OCI-LY7 (cell line): ENCODE measurements at regions not wholly inside any gene's neighbourhood (a gene's known extent, or its start where the extent isn't known, plus 50 kb on each side); places are given as distances from the start of the nearest gene placed in this dataset.

Experiments used
- BruUV-seq: library from RNA; stranded (reverse); fragments of 400-500 nt; replicated peaks from 2 replicates; lab custom pipeline; 2021; lab: Mats Ljungman, UMichigan
- CTCF ChIA-PET: fragments of 300-600 bp; sonication (Branson Sonifier 250); formaldehyde crosslinking; loops from one replicate; lab custom pipeline; 2022; ENCODE audit warnings: antibody characterized with exemption; ENCODE audit not compliant: unreplicated experiment; lab: Charles Lee
- POLR2A ChIA-PET: fragments of 300-600 bp; sonication (Branson Sonifier 250); formaldehyde crosslinking; loops from one replicate; lab custom pipeline; 2022; ENCODE audit warnings: antibody characterized with exemption; lab: Charles Lee
- DNase-seq: peaks from one replicate; pipeline ENCODE4 v3.0.0-alpha.2; 2015; ENCODE audit warnings: low spot score
- H2AFZ ChIP-seq: fragments of 200-600 bp; sonication (generic), shearing (Covaris generic); 2 replicates; pipeline ENCODE4 v1.6.1; 2014; ENCODE audit warnings: mild to moderate bottlenecking, antibody characterized with exemption, low read length, moderate library complexity
- H3K27ac ChIP-seq: fragments of 200-600 bp; sonication (generic); 2 replicates; pipeline ENCODE4 v1.5.1; 2014; ENCODE audit warnings: mixed run types, low read depth, mild to moderate bottlenecking, moderate library complexity, low read length, inconsistent platforms; ENCODE audit not compliant: poor library complexity, severe bottlenecking
- H3K36me3 ChIP-seq: fragments of 200-600 bp; sonication (generic); 2 replicates; pipeline ENCODE4 v1.6.1; 2014; ENCODE audit warnings: mild to moderate bottlenecking, antibody characterized with exemption, low read length, moderate library complexity, mixed read lengths; ENCODE audit not compliant: insufficient read depth
- H3K4me1 ChIP-seq: fragments of 200-600 bp; sonication (generic); 2 replicates; pipeline ENCODE4 v1.5.1; 2014; ENCODE audit warnings: mild to moderate bottlenecking, low read length; ENCODE audit not compliant: insufficient read depth, poor library complexity, severe bottlenecking
- H3K4me2 ChIP-seq: fragments of 200-600 bp; sonication (generic); 2 replicates; pipeline ENCODE4 v1.6.1; 2014; ENCODE audit warnings: mild to moderate bottlenecking, low read length
- H3K4me3 ChIP-seq: fragments of 200-600 bp; sonication (generic); 2 replicates; pipeline ENCODE4 v1.5.1; 2014; ENCODE audit warnings: mild to moderate bottlenecking, low read depth, low read length; ENCODE audit not compliant: poor library complexity, severe bottlenecking
- H3K79me2 ChIP-seq: fragments of 200-600 bp; sonication (generic); 2 replicates; pipeline ENCODE4 v1.6.1; 2016; ENCODE audit warnings: low read depth, mild to moderate bottlenecking, low read length, moderate library complexity, mixed read lengths; ENCODE audit not compliant: insufficient read depth
- H3K9me2 ChIP-seq: fragments of 200-600 bp; sonication (generic); 2 replicates; pipeline ENCODE4 v1.6.1; 2016; ENCODE audit warnings: mild to moderate bottlenecking, low read length, mixed read lengths; ENCODE audit not compliant: insufficient read depth
- H3K9me3 ChIP-seq: fragments of 200-600 bp; sonication (generic); 2 replicates; pipeline ENCODE4 v1.6.1; 2014; ENCODE audit warnings: mild to moderate bottlenecking, mixed run types, low read length, mixed read lengths
- H4K20me1 ChIP-seq: fragments of 200-600 bp; sonication (generic); 2 replicates; pipeline ENCODE4 v1.6.1; 2014; ENCODE audit warnings: mild to moderate bottlenecking, antibody characterized with exemption, low read length, moderate library complexity, mixed read lengths; ENCODE audit not compliant: insufficient read depth
- EZH2phosphoT487 ChIP-seq: fragments of 200-600 bp; sonication (generic); IDR thresholded peaks from 2 replicates; pipeline ENCODE4 v1.6.1; 2018; ENCODE audit warnings: low read depth, borderline replicate concordance, mild to moderate bottlenecking, mixed run types, antibody characterized with exemption, low read length, moderate library complexity, mixed read lengths
- intact Hi-C: fragments of 100-400 bp; cut with micrococcal nuclease; formaldehyde crosslinking; loops from one replicate; pipeline ENCODE4 v1.10.0; 2022; ENCODE audit not compliant: unreplicated experiment
- TF ChIP-seq, protein P1 (sequence below): fragments of 200-600 bp; sonication (generic); conservative IDR thresholded peaks from 2 replicates; pipeline ENCODE4 v1.5.1; 2014; ENCODE audit warnings: mild to moderate bottlenecking, antibody characterized with exemption, low read length, moderate library complexity, mixed read lengths

DNA sequence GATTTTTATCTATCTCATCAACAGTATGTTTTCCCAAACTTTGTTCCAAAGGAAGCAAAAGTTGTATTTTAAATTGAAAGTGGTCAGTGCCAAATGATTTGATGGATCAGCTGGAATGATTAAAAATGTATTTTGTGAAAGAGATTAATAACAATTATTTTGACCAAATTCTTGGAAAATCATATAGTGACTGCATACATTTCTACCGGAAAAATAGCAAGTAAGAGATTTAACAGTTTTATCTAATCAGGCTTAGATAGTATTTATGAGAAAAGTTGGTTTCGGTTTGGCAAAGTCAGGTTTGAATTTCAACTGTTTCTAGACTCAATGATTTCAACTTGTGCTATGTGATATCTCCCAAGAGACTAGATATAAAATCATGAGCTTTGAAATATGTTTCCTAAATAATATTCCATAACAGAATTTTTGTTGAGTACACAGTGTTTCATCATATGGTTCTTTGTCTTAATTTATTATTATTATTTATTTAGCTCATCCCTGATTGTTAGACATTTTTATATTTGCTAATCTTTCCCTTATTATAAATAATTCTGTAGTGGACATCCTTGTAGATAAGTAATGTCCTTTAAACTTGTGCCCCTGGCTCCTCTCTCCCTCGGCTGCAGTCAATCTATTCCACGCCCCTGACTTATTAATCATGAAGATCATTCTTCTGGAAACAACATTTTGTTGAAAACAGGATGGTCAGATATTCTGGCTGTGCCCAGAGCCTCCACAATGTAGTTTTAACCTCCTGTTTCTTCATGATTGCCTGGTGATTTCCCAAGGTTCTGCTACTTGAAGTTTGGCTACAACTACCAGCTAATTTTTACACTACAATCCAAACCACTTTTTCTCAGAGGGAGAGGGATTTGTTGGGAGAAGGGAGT lies 520.7 kb upstream of the TCF4 start:
- intact Hi-C loops, result no loop called here
- Histone ChIP-seq H3K36me3 (no peaks in the 10 kb centered on the region), H3K4me3 (no peak overlapping the region), H3K79me2 (no peaks in the 10 kb centered on the region), H3K9me2 (no peaks in the 10 kb centered on the region), H4K20me1 (no peaks in the 10 kb centered on the region), H3K9me3 (no peaks in the 10 kb centered on the region), H3K27ac (no peak overlapping the region), H3K4me2 (no peak overlapping the region), H3K4me1 (no peaks in the 10 kb centered on the region), H2AFZ (no peak overlapping the region)
- CTCF ChIA-PET, result no interaction called here
- TF ChIP-seq EZH2phosphoT487, result no peak
- TF ChIP-seq, protein P1, sequence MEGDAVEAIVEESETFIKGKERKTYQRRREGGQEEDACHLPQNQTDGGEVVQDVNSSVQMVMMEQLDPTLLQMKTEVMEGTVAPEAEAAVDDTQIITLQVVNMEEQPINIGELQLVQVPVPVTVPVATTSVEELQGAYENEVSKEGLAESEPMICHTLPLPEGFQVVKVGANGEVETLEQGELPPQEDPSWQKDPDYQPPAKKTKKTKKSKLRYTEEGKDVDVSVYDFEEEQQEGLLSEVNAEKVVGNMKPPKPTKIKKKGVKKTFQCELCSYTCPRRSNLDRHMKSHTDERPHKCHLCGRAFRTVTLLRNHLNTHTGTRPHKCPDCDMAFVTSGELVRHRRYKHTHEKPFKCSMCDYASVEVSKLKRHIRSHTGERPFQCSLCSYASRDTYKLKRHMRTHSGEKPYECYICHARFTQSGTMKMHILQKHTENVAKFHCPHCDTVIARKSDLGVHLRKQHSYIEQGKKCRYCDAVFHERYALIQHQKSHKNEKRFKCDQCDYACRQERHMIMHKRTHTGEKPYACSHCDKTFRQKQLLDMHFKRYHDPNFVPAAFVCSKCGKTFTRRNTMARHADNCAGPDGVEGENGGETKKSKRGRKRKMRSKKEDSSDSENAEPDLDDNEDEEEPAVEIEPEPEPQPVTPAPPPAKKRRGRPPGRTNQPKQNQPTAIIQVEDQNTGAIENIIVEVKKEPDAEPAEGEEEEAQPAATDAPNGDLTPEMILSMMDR, result no peak
- DNase-seq, result no peak
- BruUV-seq, result no TSS peak
- POLR2A ChIA-PET, result interaction anchor here (0.6 kb wide), 1 partner anchor 370 kb away, joined by 9 read pairs; no protein-coding TSS in a partner anchor

DNA sequence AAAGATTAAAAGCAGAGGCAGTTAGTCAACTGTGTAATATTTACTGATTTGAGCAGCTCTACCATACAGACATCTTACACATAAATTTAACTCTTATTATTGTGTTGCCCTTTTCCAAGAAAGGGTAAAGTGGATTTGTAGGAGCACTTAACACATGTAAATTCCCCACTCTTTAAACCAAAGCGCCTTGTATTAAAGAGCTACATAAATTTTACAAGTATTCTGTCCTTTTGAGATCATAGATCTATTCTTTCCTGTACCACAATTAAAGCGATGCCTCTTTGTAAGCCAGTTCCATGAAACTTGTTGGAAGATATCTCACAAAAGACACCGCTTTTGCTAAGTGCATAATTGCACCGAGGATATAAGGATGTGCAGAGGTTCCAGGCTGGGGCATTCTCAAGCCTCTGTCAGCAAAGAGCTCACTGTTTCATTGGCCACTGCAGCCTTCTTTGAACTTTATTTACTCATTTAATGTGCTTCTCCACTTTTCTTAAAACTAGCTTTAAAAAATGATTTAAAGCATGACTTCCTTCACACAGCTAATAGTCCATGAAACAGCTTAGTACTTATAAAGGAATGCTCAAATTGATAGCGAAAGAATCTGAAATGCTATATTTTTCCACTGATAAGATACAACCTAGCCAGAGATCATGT lies 520.0 kb upstream of the TCF4 start:
- Histone ChIP-seq H3K36me3 (no peaks in the 10 kb centered on the region), H3K4me2 (no peak overlapping the region), H3K4me1 (no peaks in the 10 kb centered on the region), H4K20me1 (no peaks in the 10 kb centered on the region), H3K4me3 (no peak overlapping the region), H3K79me2 (no peaks in the 10 kb centered on the region), H3K27ac (no peak overlapping the region), H2AFZ (no peak overlapping the region), H3K9me3 (no peaks in the 10 kb centered on the region), H3K9me2 (no peaks in the 10 kb centered on the region)
- ChIA-PET POLR2A (interaction anchor here (0.5 kb wide), 2 partner anchors 61 to 1007 kb away, joined by 3 read pairs; no protein-coding TSS in a partner anchor), CTCF (no interaction called here)
- TF ChIP-seq EZH2phosphoT487, result no peak
- TF ChIP-seq, protein P1, result no peak
- DNase-seq, result no peak
- no TSS peak for BruUV-seq
- intact Hi-C loops, result no loop called here
